BJ (cell line): ENCODE measurements at regions not wholly inside any gene's neighbourhood (a gene's known extent, or its start where the extent isn't known, plus 50 kb on each side); places are given as distances from the start of the nearest gene placed in this dataset.
"Not testable (repeated sequence)": the region's sequence is repeated elsewhere in the genome, so short reads cannot be mapped to it uniquely, and the experiment has no call there.

Experiments
- CTCF ChIA-PET: fragments of 350-600 bp; formaldehyde crosslinking; extraction: SDS; loops from one replicate; lab custom pipeline; 2021; ENCODE audit warnings: antibody characterized with exemption, inconsistent platforms; lab: Yijun Ruan, JAX
- POLR2A ChIA-PET: fragments of 300-600 bp; sonication (Branson Sonifier 250); formaldehyde crosslinking; extraction: SDS; loops from one replicate; lab custom pipeline; 2021; ENCODE audit warnings: antibody characterized with exemption; lab: Charles Lee
- DNase-seq: peaks from one replicate; pipeline ENCODE4 v3.0.0-alpha.2; 2011; ENCODE audit warnings: low read depth
- H3K27me3 ChIP-seq: 2 replicates; pipeline ENCODE4 v1.6.0; 2011; ENCODE audit warnings: low read length; ENCODE audit not compliant: control insufficient read depth, insufficient read depth
- H3K36me3 ChIP-seq: 2 replicates; pipeline ENCODE4 v1.5.1; 2011; ENCODE audit warnings: low read length; ENCODE audit not compliant: control insufficient read depth, insufficient read depth
- H3K4me3 ChIP-seq: 2 replicates; pipeline ENCODE4 v1.5.1; 2011; ENCODE audit warnings: low read depth, mild to moderate bottlenecking, control low read depth, low read length
- CTCF ChIP-seq: IDR thresholded peaks from 2 replicates; pipeline ENCODE4 v1.5.1; 2011; ENCODE audit warnings: low read depth, mild to moderate bottlenecking, control low read depth, inconsistent platforms, low read length, moderate library complexity; ENCODE audit not compliant: insufficient read depth

- POLR2A ChIA-PET: no interaction called here
- Histone ChIP-seq H3K4me3 (no peak overlapping the region), H3K27me3 (no peaks in the 10 kb centered on the region; the same call in 1 of the 2 replicates), H3K36me3 (no peaks in the 10 kb centered on the region)
- CTCF ChIA-PET: interaction anchor here (1.3 kb wide), 1 partner anchor 12 kb away, joined by 4 read pairs; no protein-coding TSS in a partner anchor
- no peak for DNase-seq
- TF ChIP-seq CTCF: no peak
Measured at GRCh38 chr12:28097221-28097620, 93.0 kb upstream of the CCDC91 start.

GRCh38 chr12:28099245-28099644 is 91.0 kb upstream of the CCDC91 start:
- H3K36me3 ChIP-seq, H3K4me3 ChIP-seq, CTCF ChIA-PET, DNase-seq, H3K27me3 ChIP-seq, POLR2A ChIA-PET: not testable (repeated sequence)

- DNase-seq: no peak
- TF ChIP-seq CTCF: no peak
- ChIA-PET CTCF (no interaction called here), POLR2A (no interaction called here)
- H3K36me3 ChIP-seq: no peaks in the 10 kb centered on the region
- no peaks in the 10 kb centered on the region; the same call in none of the 2 replicates for H3K27me3 ChIP-seq
- no peak overlapping the region for H3K4me3 ChIP-seq
Measured at GRCh38 chr12:28099871-28100270, 90.4 kb upstream of the CCDC91 start.

GRCh38 chr12:28100717-28101116 is 89.5 kb upstream of the CCDC91 start:
- CTCF ChIA-PET: no interaction called here

GRCh38 chr12:28104316-28104715 is 85.9 kb upstream of the CCDC91 start:
- ChIA-PET CTCF (no interaction called here), POLR2A (no interaction called here)
- Histone ChIP-seq H3K4me3 (no peak overlapping the region), H3K36me3 (no peaks in the 10 kb centered on the region), H3K27me3 (no peaks in the 10 kb centered on the region; the same call in 1 of the 2 replicates)
- DNase-seq: no peak
- no peak for TF ChIP-seq CTCF

More at GRCh38 chr12:28100717-28101116, 89.5 kb upstream of the CCDC91 start:
- no peak for DNase-seq
- POLR2A ChIA-PET: no interaction called here
- no peaks in the 10 kb centered on the region; the same call in none of the 2 replicates for H3K27me3 ChIP-seq
- no peak for TF ChIP-seq CTCF
- no peak overlapping the region for H3K4me3 ChIP-seq
- H3K36me3 ChIP-seq: no peaks in the 10 kb centered on the region
